Stimulated activated CD4-positive, alpha-beta T cell treated with anti-CD3 and anti-CD28 coated beads, Interleukin-1b, Interleukin-23, amount 100 ng/mL, for 1 hour (primary cell): ENCODE measurements at regions not wholly inside any gene's neighbourhood (a gene's known extent, or its start where the extent isn't known, plus 50 kb on each side); places are given as distances from the start of the nearest gene placed in this dataset.

Experiments used
- DNase-seq, 2 donors: peaks; one replicate each; pipeline ENCODE4 v3.0.0-alpha.2; 2020; ENCODE audit warnings: low read depth in 2 of 2

DNA sequence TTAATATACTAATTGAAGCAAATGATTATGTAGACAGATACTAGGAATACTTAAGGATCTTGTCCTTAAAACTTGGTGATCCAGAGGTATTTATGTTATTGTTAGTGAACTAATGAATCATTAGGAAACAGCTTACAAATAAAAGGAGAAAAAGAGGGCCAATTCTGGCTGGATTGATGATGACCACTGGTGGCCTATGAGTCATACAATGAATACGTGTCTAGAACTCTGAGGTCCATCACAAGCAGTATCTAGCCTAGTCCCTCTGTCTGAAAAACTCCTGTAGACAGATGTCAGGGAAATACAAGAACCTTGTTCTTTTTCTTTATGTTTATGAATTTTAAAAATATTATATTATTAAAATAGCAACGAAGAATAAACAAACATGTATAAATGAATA, 51.7 kb upstream of the RTL1 start:
- no peak for DNase-seq

DNA sequence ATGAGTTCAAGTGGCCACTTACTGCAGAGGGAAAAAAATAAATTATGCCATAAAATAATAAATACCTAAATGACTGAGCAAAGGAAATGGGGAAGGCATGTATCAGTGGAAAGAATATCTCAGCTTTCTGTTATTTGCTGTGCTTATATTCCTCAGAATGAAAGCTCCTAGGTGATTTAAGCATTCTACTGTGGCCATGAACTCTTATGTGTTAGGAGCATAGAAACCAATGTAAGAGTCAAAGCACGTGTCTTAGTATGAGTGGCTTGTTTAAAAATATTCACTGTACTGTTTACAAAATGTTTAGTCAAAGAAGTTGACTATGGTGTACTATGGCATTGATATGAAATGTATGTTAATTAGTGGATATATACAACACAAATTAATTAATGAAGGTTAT, 59.0 kb upstream of the RTL1 start:
- no peak for DNase-seq

GRCh38 chr14:100965296-100965695, 61.8 kb upstream of the RTL1 start:
- no peak for DNase-seq

- DNase-seq = no peak
Observed at GRCh38 chr14:100967178-100967577, 63.7 kb upstream of the RTL1 start.

- no peak for DNase-seq
Observed at GRCh38 chr14:100967930-100968329, 64.4 kb upstream of the RTL1 start.

DNA sequence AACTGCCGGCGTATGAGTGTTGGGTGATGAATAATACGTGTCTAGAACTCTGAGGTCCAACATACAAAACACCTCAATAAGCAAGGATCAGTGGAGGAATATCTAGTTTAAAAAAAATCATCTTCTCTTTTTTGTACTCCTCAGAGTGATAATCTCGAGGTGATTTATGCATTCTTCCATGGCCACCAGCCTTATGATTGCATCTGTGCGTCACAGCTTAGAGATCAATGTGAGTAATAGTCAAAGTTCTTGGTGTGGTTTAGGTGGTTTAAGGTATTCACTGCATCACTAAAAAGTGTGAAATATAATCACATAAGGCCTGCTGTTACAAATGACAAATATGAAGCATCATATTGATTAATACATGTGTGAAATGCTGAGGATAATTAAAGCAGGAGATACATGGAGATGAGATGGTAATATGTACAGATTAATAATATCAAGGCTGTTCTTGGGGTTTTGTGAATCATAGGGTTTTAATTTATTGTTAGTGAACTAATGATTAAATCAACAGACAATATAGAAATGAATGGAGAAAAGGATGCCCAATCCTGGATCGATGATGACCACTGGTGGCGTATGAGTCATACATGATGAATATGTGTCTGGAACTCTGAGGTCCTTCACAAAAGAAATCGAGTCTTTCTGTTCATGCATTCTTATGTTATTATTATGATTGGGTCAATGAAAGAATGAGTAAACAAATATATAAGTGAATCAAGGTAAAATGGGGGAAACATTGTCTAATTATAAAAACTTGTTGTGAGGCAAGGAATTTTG, 68.8 kb upstream of the RTL1 start:
- DNase-seq = no peak

DNA sequence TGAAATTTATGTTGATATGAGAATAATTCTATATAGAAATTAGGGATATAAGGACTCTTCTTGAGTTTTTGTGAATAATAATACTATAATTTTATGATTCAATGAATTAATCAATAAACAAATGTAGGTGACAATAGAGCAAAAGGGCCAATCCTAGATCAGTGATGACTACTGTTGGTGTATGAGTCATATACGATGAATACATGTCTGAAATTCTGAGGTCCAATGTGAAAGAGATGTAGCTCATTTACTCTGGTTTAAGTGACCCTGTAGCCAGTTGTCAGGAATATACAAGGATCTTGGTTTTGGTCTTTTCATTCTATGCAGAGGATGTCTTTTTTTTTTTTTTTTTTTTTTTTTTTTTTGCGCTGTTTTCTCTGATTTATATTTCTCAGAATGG, 72.1 kb upstream of the RTL1 start:
- no peak for DNase-seq

- DNase-seq = no peak
Observed at GRCh38 chr14:100979079-100979478, 75.6 kb upstream of the RTL1 start.

DNA sequence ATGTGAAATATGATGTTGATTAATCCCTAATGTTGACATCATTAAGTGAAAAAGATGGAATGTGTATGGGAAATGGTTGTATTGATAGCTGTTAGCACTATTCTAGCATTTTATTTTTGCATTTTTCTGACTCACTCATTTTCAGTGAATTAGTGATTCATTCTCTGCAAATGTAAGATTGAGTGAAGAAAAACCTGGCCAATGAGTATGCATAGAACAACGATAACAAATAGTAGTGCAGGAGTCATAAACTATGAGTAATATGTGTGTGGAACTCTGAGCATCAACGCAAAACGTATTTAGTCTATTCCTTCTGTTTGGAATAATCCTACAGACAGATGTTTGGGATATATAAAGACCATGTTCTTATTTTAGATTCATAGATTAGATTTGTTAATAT, 76.3 kb upstream of the RTL1 start:
- no peak for DNase-seq

- no peak for DNase-seq
Observed at GRCh38 chr14:100980823-100981222, 77.3 kb upstream of the RTL1 start.

DNA sequence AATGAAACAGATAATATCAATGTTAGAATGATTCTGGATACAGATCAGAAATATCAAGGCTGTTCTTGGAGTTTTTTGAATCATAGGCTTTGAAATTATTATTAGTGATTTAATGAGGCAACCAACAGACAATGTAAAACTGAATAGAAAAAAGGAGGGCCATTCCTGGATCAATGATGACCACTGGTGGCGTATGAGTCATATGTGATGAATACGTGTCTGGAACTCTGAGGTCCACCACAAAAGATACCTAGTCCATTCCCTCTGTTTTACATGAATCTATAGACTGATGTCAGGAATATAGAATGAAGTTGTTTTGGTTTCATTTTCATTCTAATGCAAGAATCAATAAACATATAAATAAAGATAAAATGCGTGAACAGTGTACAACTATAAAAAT, 78.3 kb upstream of the RTL1 start:
- DNase-seq = no peak

GRCh38 chr14:100982353-100982752, 78.8 kb upstream of the RTL1 start:
- no peak for DNase-seq

- DNase-seq = no peak
Observed at GRCh38 chr14:100982762-100983161, 79.2 kb upstream of the RTL1 start.

DNA sequence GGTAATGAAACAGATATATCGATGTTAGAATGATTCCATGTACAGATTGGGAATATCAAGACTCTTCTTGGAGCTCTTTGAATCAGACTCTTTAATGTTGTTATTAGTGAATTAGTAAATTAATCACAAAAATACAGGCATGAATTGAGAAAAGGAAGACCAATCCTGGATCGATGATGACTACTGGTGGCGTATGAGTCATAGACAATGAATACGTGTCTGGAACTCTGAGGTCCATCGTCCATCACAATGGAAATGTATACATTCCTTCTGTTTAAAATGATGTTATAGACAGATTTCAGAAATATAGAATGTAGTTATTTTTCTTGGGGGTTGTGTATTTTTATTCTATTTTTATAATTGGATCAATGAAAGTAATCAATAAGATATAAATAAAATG, 80.2 kb upstream of the RTL1 start:
- DNase-seq = no peak

DNA sequence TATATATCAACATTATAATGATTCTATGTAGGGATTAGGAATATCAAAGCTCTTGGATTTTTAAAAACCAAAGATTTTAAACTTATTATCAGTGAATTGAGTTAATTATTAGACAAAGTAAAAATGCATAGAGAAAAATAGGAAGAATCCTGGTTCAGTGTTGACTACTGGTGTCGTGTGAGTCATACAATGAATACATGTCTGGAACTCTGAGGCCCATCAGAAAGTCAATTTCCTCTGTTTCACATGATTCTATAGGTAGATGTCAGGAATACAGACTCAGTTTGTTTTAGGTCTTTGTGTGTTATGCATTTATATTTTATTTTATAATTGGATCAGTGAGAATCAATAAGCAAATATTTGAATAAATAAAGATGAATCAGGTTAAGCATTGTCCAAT, 84.5 kb upstream of the RTL1 start:
- no peak for DNase-seq

- DNase-seq = no peak
Observed at GRCh38 chr14:100988411-100988900, 84.9 kb upstream of the RTL1 start.

- DNase-seq = no peak
Observed at GRCh38 chr14:100988956-100989355, 85.4 kb upstream of the RTL1 start.

GRCh38 chr14:100989924-100990323, 86.4 kb upstream of the RTL1 start:
- no peak for DNase-seq

GRCh38 chr14:100994082-100994481, 90.6 kb upstream of the RTL1 start:
- no peak for DNase-seq

- no peak for DNase-seq
Observed at GRCh38 chr14:100994756-100995330, 91.3 kb upstream of the RTL1 start.

DNA sequence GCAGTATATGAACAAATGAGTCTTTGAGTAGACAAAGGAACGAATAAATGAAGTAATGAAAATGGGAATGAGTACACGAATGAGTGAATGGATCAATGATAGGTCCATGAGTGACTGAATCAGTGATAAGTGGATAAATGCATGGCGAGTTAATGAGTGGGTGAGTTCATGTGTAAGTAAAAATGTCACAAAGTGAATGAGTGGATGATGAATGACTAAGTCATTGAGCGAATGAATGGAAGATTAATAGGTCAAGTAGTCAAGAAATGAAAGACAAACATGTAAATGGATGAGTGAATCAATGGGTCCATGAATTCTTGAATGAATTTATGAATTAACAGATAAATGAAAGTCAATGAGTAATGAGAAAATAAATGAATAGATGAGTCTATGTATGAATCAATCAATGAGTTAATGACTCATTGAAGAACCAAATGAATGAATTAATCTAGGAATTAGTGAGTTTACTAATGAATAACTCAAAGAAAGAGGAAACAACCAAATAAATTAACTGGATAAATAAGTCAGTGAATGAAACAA, 97.3 kb upstream of the RTL1 start:
- no peak for DNase-seq

GRCh38 chr14:101001311-101002069, 98.0 kb upstream of the RTL1 start:
- DNase-seq = no peak

DNA sequence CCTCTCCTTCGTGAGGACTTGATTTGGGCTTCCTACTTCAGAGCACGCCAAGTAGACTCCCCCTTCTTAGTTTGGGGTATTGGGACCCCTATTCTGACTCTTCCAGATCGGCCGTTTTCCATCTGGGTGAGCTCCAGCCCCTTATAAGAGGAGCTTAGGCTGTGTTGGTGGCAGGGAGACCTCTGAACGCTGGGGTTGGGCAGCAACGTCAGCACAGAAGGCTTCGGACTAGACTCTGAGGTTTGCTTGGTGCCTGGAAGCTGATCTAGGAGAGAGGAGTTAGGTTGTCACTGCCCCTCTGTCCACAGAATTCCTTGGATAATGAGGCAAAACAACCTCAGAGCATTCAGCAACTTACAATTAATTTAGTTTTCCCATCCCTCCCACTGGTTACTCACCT, 99.2 kb upstream of the RTL1 start:
- DNase-seq = no peak
